GM12878 (cell line): ENCODE measurements at regions not wholly inside any gene's neighbourhood (a gene's known extent, or its start where the extent isn't known, plus 50 kb on each side); places are given as distances from the start of the nearest gene placed in this dataset.

Experiments
- ATAC-seq: fragments of 200-7000 bp; cut with Tn5 transposase; 3 replicates; pipeline ENCODE4 v1.9.1; 2020; ENCODE audit warnings: mild to moderate bottlenecking, moderate library complexity
- BruUV-seq: library from RNA; stranded (reverse); fragments of 400-500 nt; replicated peaks from 2 replicates; lab custom pipeline; 2021; lab: Mats Ljungman, UMichigan
- CTCF ChIA-PET: fragments of 300-600 bp; sonication (Branson Sonifier 250); formaldehyde crosslinking; extraction: SDS; loops from one replicate; lab custom pipeline; 2021; ENCODE audit warnings: inconsistent platforms; lab: Yijun Ruan, JAX
- POLR2A ChIA-PET: fragments of 350-600 bp; formaldehyde crosslinking; extraction: SDS; loops from one replicate; lab custom pipeline; 2021; ENCODE audit warnings: inconsistent platforms; lab: Charles Lee
- RAD21 ChIA-PET: fragments of 300-600 bp; sonication (Branson Sonifier 250); formaldehyde crosslinking; loops from one replicate; lab custom pipeline; 2023; ENCODE audit warnings: antibody characterized with exemption; ENCODE audit not compliant: unreplicated experiment; lab: Charles Lee
- SMC1A ChIA-PET: fragments of 300-600 bp; sonication (Branson Sonifier 250); formaldehyde crosslinking; loops from one replicate; lab custom pipeline; 2023; ENCODE audit not compliant: unreplicated experiment, uncharacterized antibody; lab: Charles Lee
- DNase-seq: peaks from one replicate; pipeline ENCODE4 v3.0.0-alpha.2; 2011; ENCODE audit warnings: low read depth, low spot score
- FAIRE-seq: peaks from 3 replicates; lab custom pipeline; 2011; peaks lifted over from hg19 to GRCh38; lab: Jason Lieb, UNC
- H2AFZ ChIP-seq: 2 replicates; pipeline ENCODE4 v1.6.0; 2011; ENCODE audit warnings: low read depth, low read length, control low read depth; ENCODE audit not compliant: control insufficient read depth
- H3K27ac ChIP-seq: 2 replicates; pipeline ENCODE4 v1.5.1; 2011; ENCODE audit warnings: control low read depth; ENCODE audit not compliant: control insufficient read depth, insufficient read depth
- H3K27me3 ChIP-seq, 2 experiments: replicated peaks in 1 of 2; 2 replicates each; pipeline versions ENCODE4 v1.6.0 to v1.6.1; 2011; ENCODE audit warnings: low read length in 1 of 2; ENCODE audit not compliant: control insufficient read depth in 2 of 2, insufficient read depth in 2 of 2
- H3K36me3 ChIP-seq, 2 experiments: 2 replicates each; pipeline ENCODE4 v1.5.1; 2011; ENCODE audit warnings: low read length in 1 of 2; ENCODE audit not compliant: control insufficient read depth in 2 of 2, insufficient read depth in 2 of 2
- H3K4me1 ChIP-seq: 2 replicates; pipeline ENCODE4 v1.6.1; 2011; ENCODE audit warnings: mild to moderate bottlenecking, low read length, moderate library complexity, mixed read lengths; ENCODE audit not compliant: control insufficient read depth, insufficient read depth
- H3K4me2 ChIP-seq: 2 replicates; pipeline ENCODE4 v1.6.0; 2011; ENCODE audit warnings: control low read depth; ENCODE audit not compliant: control insufficient read depth, insufficient read depth
- H3K4me3 ChIP-seq: fragments of 200-600 bp; sonication (generic); 2 replicates; pipeline ENCODE4 v1.5.1; 2016
- H3K79me2 ChIP-seq: 2 replicates; pipeline ENCODE4 v1.6.0; 2011; ENCODE audit warnings: low read length; ENCODE audit not compliant: control insufficient read depth, insufficient read depth
- H3K9ac ChIP-seq: 2 replicates; pipeline ENCODE4 v1.8.0; 2011; ENCODE audit warnings: low read length, control low read depth, mixed read lengths; ENCODE audit not compliant: control insufficient read depth, insufficient read depth
- H3K9me3 ChIP-seq: replicated peaks from 3 replicates; pipeline ENCODE4 v1.5.1; 2011; ENCODE audit warnings: mild to moderate bottlenecking, low read length; ENCODE audit not compliant: control insufficient read depth, insufficient read depth
- H4K20me1 ChIP-seq: 2 replicates; pipeline ENCODE4 v1.6.0; 2011; ENCODE audit not compliant: control insufficient read depth, insufficient read depth
- BCL11A ChIP-seq: IDR thresholded peaks from 2 replicates; pipeline ENCODE4 v1.6.1; 2011; ENCODE audit warnings: low read depth, low read length
- BRCA1 ChIP-seq: IDR thresholded peaks from 2 replicates; pipeline ENCODE4 v1.6.1; 2011; ENCODE audit warnings: low read depth, low read length, improper control_type of control experiment
- ETV6 ChIP-seq, 2 experiments: fragments of 450-650 bp in 1 of 2; IDR thresholded peaks in 1 of 2; conservative IDR thresholded peaks in 1 of 2; 2 replicates each; pipeline ENCODE4 v1.6.1; 2014; ENCODE audit warnings: antibody characterized with exemption in 1 of 2, borderline replicate concordance in 1 of 2, low read depth in 1 of 2, mild to moderate bottlenecking in 1 of 2, moderate library complexity in 1 of 2
- EZH2 ChIP-seq: IDR thresholded peaks from 2 replicates; pipeline ENCODE4 v1.6.1; 2012; ENCODE audit warnings: low read depth, mild to moderate bottlenecking, control low read depth, inconsistent platforms, low read length, borderline replicate concordance; ENCODE audit not compliant: control insufficient read depth
- FOXM1 ChIP-seq: IDR thresholded peaks from 2 replicates; pipeline ENCODE4 v1.6.1; 2012; ENCODE audit warnings: low read depth, mild to moderate bottlenecking, inconsistent platforms, low read length, moderate library complexity
- IRF4 ChIP-seq: IDR thresholded peaks from 2 replicates; pipeline ENCODE4 v1.6.1; 2011; ENCODE audit warnings: low read depth, low read length
- LARP7 ChIP-seq: fragments of 450-650 bp; IDR thresholded peaks from 2 replicates; pipeline ENCODE4 v1.6.1; 2017; ENCODE audit warnings: mild to moderate bottlenecking
- RAD51 ChIP-seq: fragments of 450-650 bp; IDR thresholded peaks from 2 replicates; pipeline ENCODE4 v1.6.1; 2016; ENCODE audit warnings: moderate library complexity, mild to moderate bottlenecking, inconsistent platforms
- SRF ChIP-seq, 2 experiments: IDR thresholded peaks; 2 replicates each; pipeline ENCODE4 v1.6.1; 2011; ENCODE audit warnings: low read depth in 2 of 2, low read length in 2 of 2, mild to moderate bottlenecking in 1 of 2, moderate library complexity in 1 of 2
- WRNIP1 ChIP-seq: IDR thresholded peaks from 2 replicates; pipeline ENCODE4 v1.6.1; 2011; ENCODE audit warnings: low read depth, low read length, improper control_type of control experiment, borderline replicate concordance
- WGBS: methylation state at CpG from one replicate; pipeline ENCODE4 v1.1.6; 2016; ENCODE audit warnings: low lambda C conversion rate; ENCODE audit not compliant: insufficient replicate concordance, insufficient coverage; ENCODE audit errors: missing lambda C conversion rate; 5-methylcytosine and 5-hydroxymethylcytosine counted together
- in situ Hi-C: fragments of 300-500 bp; cut with MboI; formaldehyde crosslinking; loops from 9 replicates; pipeline ENCODE4 v1.14.3; 2018; ENCODE audit warnings: mixed read lengths
- intact Hi-C: fragments of 100-400 bp; cut with micrococcal nuclease; formaldehyde crosslinking; loops from one replicate; pipeline ENCODE4 v1.14.2; 2022; ENCODE audit not compliant: unreplicated experiment
- TF ChIP-seq, protein P1 (sequence below): fragments of 450-650 bp; conservative IDR thresholded peaks from 2 replicates; pipeline ENCODE4 v1.6.1; 2017; ENCODE audit warnings: mild to moderate bottlenecking, moderate library complexity
- TF ChIP-seq, protein P2 (sequence below): fragments of 450-650 bp; IDR thresholded peaks from 2 replicates; pipeline ENCODE4 v1.6.1; 2016; ENCODE audit warnings: mild to moderate bottlenecking, moderate library complexity, borderline replicate concordance
- TF ChIP-seq, protein P3 (sequence below): fragments of 450-650 bp; IDR thresholded peaks from 2 replicates; pipeline ENCODE4 v1.6.1; 2014; ENCODE audit warnings: mild to moderate bottlenecking
- TF ChIP-seq, protein P4 (sequence below), 3 experiments: IDR thresholded peaks in 2 of 3; conservative IDR thresholded peaks in 1 of 3; 2 replicates each; pipeline ENCODE4 v1.5.1; 2011; ENCODE audit warnings: low read depth in 3 of 3, low read length in 3 of 3, mild to moderate bottlenecking in 3 of 3, control low read depth in 2 of 3, moderate library complexity in 2 of 3, inconsistent platforms in 1 of 3, mixed read lengths in 1 of 3; ENCODE audit not compliant: control insufficient read depth in 2 of 3, insufficient read depth in 1 of 3; ENCODE audit errors: extremely low read depth in 1 of 3
- TF ChIP-seq, protein P5 (sequence below): IDR thresholded peaks from 2 replicates; pipeline ENCODE4 v1.6.1; 2012; ENCODE audit warnings: low read depth, low read length, improper control_type of control experiment

DNA sequence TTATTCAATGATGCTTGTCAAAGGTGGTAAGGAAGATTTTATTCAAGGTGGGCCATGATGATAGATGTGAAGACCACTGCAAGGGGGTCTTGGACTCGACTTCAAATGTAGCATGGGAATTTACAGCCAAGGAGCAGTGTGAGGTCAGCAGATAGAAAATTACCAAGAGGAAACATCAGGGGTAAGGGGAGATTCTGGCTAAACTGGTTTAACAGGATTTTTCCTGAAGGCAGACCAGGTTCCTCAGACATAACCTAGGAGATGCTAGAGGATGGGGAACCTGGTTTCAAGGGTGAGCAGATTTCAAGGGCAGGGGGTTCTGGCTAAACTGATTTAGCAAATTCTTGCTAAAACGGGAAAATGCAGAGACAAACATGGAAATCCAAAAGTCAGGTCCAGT, 464.9 kb downstream of the TAFA4 start:
- SMC1A ChIA-PET: no interaction called here
- Histone ChIP-seq H3K4me2 (no peak overlapping the region), H3K79me2 (no peaks in the 10 kb centered on the region), H3K4me3 (no peak overlapping the region), H3K9ac (no peak overlapping the region), H3K9me3 (no peaks in the 10 kb centered on the region), H3K4me1 (no peaks in the 10 kb centered on the region), H4K20me1 (no peaks in the 10 kb centered on the region), H2AFZ (no peak overlapping the region), H3K27ac (no peak overlapping the region), H3K36me3 (no peaks in the 10 kb centered on the region), H3K27me3 (no peaks in the 10 kb centered on the region)
- POLR2A ChIA-PET: no interaction called here
- no TSS peak for BruUV-seq
- RAD21 ChIA-PET: no interaction called here
- CTCF ChIA-PET: no interaction called here
- ATAC-seq (no peak), DNase-seq (no peak), FAIRE-seq (no peak)
- in situ Hi-C loops: no loop called here
- WGBS: 11% methylated on average over 2 of the region's 2 CpGs
- intact Hi-C loops: no loop called here
- TF ChIP-seq BRCA1 (no peak), EZH2 (no peak), SRF (IDR thresholded peaks at IDR 0.05; ENCODE audit: low read depth in 2 of 2, low read length in 2 of 2) (no peak), LARP7 (no peak), WRNIP1 (no peak), RAD51 (no peak), BCL11A (no peak), ETV6 (conservative IDR thresholded peaks at IDR 0.05 in 1 of 2, IDR thresholded peaks at IDR 0.05 in 1 of 2; ENCODE audit: borderline replicate concordance in 1 of 2, low read depth in 1 of 2) (no peak), IRF4 (no peak), FOXM1 (no peak)
- TF ChIP-seq, protein P1, sequence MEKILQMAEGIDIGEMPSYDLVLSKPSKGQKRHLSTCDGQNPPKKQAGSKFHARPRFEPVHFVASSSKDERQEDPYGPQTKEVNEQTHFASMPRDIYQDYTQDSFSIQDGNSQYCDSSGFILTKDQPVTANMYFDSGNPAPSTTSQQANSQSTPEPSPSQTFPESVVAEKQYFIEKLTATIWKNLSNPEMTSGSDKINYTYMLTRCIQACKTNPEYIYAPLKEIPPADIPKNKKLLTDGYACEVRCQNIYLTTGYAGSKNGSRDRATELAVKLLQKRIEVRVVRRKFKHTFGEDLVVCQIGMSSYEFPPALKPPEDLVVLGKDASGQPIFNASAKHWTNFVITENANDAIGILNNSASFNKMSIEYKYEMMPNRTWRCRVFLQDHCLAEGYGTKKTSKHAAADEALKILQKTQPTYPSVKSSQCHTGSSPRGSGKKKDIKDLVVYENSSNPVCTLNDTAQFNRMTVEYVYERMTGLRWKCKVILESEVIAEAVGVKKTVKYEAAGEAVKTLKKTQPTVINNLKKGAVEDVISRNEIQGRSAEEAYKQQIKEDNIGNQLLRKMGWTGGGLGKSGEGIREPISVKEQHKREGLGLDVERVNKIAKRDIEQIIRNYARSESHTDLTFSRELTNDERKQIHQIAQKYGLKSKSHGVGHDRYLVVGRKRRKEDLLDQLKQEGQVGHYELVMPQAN: no peak
- TF ChIP-seq, protein P2, sequence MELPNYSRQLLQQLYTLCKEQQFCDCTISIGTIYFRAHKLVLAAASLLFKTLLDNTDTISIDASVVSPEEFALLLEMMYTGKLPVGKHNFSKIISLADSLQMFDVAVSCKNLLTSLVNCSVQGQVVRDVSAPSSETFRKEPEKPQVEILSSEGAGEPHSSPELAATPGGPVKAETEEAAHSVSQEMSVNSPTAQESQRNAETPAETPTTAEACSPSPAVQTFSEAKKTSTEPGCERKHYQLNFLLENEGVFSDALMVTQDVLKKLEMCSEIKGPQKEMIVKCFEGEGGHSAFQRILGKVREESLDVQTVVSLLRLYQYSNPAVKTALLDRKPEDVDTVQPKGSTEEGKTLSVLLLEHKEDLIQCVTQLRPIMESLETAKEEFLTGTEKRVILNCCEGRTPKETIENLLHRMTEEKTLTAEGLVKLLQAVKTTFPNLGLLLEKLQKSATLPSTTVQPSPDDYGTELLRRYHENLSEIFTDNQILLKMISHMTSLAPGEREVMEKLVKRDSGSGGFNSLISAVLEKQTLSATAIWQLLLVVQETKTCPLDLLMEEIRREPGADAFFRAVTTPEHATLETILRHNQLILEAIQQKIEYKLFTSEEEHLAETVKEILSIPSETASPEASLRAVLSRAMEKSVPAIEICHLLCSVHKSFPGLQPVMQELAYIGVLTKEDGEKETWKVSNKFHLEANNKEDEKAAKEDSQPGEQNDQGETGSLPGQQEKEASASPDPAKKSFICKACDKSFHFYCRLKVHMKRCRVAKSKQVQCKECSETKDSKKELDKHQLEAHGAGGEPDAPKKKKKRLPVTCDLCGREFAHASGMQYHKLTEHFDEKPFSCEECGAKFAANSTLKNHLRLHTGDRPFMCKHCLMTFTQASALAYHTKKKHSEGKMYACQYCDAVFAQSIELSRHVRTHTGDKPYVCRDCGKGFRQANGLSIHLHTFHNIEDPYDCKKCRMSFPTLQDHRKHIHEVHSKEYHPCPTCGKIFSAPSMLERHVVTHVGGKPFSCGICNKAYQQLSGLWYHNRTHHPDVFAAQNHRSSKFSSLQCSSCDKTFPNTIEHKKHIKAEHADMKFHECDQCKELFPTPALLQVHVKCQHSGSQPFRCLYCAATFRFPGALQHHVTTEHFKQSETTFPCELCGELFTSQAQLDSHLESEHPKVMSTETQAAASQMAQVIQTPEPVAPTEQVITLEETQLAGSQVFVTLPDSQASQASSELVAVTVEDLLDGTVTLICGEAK: no peak
- TF ChIP-seq, protein P3, sequence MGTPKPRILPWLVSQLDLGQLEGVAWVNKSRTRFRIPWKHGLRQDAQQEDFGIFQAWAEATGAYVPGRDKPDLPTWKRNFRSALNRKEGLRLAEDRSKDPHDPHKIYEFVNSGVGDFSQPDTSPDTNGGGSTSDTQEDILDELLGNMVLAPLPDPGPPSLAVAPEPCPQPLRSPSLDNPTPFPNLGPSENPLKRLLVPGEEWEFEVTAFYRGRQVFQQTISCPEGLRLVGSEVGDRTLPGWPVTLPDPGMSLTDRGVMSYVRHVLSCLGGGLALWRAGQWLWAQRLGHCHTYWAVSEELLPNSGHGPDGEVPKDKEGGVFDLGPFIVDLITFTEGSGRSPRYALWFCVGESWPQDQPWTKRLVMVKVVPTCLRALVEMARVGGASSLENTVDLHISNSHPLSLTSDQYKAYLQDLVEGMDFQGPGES: no peak
- TF ChIP-seq, protein P4, sequence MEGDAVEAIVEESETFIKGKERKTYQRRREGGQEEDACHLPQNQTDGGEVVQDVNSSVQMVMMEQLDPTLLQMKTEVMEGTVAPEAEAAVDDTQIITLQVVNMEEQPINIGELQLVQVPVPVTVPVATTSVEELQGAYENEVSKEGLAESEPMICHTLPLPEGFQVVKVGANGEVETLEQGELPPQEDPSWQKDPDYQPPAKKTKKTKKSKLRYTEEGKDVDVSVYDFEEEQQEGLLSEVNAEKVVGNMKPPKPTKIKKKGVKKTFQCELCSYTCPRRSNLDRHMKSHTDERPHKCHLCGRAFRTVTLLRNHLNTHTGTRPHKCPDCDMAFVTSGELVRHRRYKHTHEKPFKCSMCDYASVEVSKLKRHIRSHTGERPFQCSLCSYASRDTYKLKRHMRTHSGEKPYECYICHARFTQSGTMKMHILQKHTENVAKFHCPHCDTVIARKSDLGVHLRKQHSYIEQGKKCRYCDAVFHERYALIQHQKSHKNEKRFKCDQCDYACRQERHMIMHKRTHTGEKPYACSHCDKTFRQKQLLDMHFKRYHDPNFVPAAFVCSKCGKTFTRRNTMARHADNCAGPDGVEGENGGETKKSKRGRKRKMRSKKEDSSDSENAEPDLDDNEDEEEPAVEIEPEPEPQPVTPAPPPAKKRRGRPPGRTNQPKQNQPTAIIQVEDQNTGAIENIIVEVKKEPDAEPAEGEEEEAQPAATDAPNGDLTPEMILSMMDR (IDR thresholded peaks at IDR 0.05 in 2 of 3, conservative IDR thresholded peaks at IDR 0.05 in 1 of 3; ENCODE audit: control insufficient read depth in 2 of 3, extremely low read depth in 1 of 3, insufficient read depth in 1 of 3, low read depth in 3 of 3, low read length in 3 of 3): no peak
- TF ChIP-seq, protein P5, sequence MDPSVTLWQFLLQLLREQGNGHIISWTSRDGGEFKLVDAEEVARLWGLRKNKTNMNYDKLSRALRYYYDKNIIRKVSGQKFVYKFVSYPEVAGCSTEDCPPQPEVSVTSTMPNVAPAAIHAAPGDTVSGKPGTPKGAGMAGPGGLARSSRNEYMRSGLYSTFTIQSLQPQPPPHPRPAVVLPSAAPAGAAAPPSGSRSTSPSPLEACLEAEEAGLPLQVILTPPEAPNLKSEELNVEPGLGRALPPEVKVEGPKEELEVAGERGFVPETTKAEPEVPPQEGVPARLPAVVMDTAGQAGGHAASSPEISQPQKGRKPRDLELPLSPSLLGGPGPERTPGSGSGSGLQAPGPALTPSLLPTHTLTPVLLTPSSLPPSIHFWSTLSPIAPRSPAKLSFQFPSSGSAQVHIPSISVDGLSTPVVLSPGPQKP: no peak
